D721Med (cell line): ENCODE measurements at regions not wholly inside any gene's neighbourhood (a gene's known extent, or its start where the extent isn't known, plus 50 kb on each side); places are given as distances from the start of the nearest gene placed in this dataset.

Experiments used
- DNase-seq: peaks from one replicate; pipeline ENCODE4 v3.0.0; 2011; ENCODE audit warnings: low spot score; ENCODE audit not compliant: insufficient read length
- FAIRE-seq: peaks from 2 replicates; lab custom pipeline; 2011; peaks lifted over from hg19 to GRCh38; lab: Jason Lieb, UNC
- TF ChIP-seq, protein P1 (sequence below): IDR thresholded peaks from 2 replicates; pipeline ENCODE4 v1.5.1; 2012; ENCODE audit warnings: mild to moderate bottlenecking, control low read depth; ENCODE audit not compliant: insufficient read depth; ENCODE audit errors: missing control alignments

DNA sequence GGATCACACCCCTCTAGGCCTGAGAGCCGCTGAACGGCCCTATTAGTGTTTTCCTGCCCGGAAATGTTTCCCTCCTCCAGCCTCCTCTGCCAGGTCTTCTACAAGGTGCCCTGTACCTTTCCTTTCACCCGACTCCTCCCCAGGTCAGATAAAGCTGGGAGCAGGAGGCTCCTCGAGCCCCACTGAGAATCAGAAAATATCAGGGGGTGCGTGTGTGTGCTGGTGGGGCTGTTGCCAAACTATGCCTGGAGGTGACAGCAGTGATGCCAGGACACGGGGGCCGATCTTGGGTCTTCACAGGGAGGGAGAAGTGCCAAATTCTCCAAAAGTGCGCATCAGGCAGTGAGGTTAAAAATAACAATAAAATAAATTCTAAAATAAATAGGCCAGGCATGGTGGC is 222.8 kb upstream of the RREB1 start:
- DNase-seq = no peak
- FAIRE-seq = no peak
- TF ChIP-seq, protein P1, sequence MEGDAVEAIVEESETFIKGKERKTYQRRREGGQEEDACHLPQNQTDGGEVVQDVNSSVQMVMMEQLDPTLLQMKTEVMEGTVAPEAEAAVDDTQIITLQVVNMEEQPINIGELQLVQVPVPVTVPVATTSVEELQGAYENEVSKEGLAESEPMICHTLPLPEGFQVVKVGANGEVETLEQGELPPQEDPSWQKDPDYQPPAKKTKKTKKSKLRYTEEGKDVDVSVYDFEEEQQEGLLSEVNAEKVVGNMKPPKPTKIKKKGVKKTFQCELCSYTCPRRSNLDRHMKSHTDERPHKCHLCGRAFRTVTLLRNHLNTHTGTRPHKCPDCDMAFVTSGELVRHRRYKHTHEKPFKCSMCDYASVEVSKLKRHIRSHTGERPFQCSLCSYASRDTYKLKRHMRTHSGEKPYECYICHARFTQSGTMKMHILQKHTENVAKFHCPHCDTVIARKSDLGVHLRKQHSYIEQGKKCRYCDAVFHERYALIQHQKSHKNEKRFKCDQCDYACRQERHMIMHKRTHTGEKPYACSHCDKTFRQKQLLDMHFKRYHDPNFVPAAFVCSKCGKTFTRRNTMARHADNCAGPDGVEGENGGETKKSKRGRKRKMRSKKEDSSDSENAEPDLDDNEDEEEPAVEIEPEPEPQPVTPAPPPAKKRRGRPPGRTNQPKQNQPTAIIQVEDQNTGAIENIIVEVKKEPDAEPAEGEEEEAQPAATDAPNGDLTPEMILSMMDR = no peak

DNA sequence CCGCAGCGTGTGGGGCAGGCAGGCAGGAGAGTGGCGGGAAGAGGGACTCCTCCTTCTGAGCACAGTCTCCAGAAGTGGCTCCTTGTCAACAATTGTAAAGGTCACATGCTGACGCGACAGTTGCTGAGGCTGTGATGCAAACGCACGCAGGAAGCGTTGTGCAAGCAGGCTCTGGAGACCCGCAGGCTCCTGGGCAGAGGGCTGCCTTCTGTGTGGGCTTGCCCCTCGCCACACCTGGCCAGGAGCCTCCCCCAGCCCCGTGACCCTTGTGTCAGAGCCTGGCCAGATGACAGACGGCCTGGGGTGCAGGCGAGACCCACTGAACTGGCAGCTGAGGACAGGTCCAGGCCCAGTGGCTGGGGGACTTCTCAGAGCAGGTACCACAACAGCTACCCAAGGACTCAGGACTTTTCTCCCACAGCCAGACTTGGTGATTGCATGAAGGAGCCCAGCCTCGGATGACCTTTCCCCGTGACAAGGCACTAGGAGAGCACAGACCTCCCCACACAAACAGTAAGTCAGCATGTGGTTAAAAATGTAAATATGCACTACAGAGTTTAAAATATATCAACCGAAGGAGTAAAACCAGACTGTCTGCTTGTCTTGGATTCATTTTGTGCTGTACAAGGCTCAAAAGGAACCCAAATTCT is 222.1 kb upstream of the RREB1 start:
- DNase-seq (no peak), FAIRE-seq (no peak)
- TF ChIP-seq, protein P1 = no peak

DNA sequence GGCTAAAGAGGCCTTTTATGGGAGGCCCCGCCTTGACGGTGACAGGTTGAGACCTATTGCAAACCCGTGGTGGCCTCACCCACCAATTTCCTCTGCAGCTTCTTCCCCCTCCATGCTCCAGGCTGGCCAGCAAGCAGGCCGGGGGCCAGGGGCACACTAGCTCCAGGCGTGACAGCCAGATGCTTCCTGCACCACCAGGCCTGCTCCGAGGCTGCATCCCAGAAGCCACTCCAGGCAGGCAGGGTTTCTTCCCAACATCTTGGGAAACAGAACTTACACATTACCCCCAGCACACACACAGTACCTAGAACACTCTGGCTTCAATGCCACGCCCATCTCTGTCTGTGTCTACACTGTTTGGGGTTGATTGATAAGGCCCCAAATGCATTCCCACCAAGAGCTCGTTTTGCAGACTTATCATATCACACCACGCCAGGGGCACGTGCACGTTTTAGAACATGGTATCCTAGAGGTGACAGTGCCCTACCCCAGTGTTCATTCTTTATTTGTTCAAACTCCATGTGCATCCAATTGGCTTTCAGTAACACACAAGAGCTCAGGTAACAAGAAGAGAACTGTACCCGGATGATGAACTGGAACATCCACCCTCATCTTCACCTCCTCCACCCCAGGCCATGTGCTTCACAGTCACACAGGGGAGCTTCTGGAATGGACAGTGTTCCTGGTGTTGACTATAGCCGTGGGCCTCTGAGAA is 221.4 kb upstream of the RREB1 start:
- no peak for DNase-seq

DNA sequence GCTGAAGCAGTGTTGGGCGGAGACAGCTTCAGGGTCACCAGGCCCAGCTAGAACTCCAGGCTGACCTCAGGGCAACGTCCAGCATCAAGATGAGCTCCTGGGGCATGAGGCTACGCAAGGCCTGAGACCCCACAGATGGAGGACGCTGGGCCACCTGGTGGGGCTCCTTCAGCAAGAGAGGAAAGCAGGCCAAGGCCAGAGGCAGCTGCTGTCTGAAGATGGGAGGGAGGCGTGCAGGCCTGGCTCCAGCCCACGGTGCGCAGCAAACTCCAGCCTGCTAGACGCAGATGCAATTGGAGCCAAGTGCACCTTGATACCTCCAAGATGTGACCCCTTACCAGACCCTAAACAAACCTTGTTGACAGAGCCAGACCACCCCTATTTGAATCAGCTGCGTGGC is 220.9 kb upstream of the RREB1 start:
- no peak for DNase-seq
- no peak for FAIRE-seq
- TF ChIP-seq, protein P1 = no peak

More for the DNA sequence above, 221.4 kb upstream of the RREB1 start:
- TF ChIP-seq, protein P1 = no peak
- no peak for FAIRE-seq

DNA sequence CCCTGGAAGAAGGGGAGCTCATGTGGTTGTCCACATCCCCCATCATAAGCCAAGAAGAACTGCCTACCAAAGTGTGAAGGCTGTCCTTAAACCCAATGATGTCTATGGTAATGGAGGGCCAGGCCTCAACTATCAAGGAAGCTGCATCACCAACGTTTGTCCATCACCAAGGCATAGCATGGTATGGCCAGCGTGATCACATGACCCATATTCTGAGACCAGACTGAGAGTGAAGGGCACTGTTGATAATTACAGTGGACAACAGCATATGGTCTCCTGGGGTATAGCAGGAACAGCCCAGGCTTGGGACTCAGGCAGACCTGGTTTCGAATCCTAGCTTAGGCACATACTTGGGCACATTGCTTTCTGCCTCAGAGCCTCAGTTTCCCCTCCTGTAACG is 218.2 kb upstream of the RREB1 start:
- no peak for DNase-seq
- no peak for FAIRE-seq
- TF ChIP-seq, protein P1 = no peak

DNA sequence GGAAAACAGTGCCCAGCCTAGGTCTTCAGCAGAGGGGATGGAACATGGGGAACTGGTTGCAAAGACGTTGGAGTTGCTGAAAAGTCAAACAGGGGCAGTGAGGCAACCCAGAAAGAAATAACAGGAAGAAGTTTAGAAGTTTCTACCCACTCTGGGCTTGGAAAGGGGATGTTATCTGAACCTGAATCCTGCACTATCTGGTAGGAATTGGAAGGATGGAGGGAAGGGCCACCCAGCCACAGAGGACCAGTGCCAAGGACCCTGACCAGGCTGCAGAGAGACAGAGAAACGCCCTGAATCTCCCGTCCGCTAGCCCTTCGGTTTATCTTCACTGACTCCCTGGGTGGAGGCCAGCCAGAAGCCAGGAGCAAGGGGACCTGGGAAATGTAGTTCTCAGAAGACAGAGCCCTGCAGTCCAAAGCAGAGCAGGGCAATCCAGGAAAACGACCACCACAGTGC is 217.3 kb upstream of the RREB1 start:
- FAIRE-seq (no peak), DNase-seq (no peak)
- TF ChIP-seq, protein P1 = no peak
